ENCODE measurements at regions not wholly inside any gene's neighbourhood (a gene's known extent, or its start where the extent isn't known, plus 50 kb on each side); places are given as distances from the start of the nearest gene placed in this dataset.

DNA sequence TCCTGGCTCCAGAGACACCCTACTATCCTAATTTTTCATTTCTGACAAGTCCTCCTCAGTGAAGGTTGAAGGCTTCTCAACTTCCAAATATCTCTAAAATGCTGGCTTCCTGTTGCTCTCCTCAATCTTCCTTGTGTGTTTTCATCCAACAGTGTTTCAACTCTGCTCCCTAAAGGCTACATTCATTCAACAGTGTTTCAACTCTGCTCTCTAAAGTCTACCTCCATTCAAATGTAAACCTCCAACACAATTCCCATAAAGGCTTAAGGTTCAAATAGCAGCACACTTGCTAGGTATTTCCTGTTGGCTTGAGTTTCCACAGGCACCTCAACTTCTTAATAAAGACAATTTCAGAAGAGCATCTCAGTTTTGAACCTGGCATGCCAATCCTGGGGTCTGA is 164.8 kb downstream of the HINT1 start:
- TF ChIP-seq EZH2 (IDR thresholded peaks at IDR 0.05; ENCODE audit: borderline replicate concordance, control insufficient read depth, low read depth, low read length) (no peak), HCFC1 (IDR thresholded peaks at IDR 0.05; ENCODE audit: low read length) (no peak), FOS (IDR thresholded peaks at IDR 0.05; ENCODE audit: borderline replicate concordance, extremely low read depth, insufficient read length) (no peak), MEF2B (IDR thresholded peaks at IDR 0.05; ENCODE audit: partially characterized antibody, poor library complexity, severe bottlenecking) (no peak), PAX8 (IDR thresholded peaks at IDR 0.05) (no peak)
- TF ChIP-seq, protein P1, sequence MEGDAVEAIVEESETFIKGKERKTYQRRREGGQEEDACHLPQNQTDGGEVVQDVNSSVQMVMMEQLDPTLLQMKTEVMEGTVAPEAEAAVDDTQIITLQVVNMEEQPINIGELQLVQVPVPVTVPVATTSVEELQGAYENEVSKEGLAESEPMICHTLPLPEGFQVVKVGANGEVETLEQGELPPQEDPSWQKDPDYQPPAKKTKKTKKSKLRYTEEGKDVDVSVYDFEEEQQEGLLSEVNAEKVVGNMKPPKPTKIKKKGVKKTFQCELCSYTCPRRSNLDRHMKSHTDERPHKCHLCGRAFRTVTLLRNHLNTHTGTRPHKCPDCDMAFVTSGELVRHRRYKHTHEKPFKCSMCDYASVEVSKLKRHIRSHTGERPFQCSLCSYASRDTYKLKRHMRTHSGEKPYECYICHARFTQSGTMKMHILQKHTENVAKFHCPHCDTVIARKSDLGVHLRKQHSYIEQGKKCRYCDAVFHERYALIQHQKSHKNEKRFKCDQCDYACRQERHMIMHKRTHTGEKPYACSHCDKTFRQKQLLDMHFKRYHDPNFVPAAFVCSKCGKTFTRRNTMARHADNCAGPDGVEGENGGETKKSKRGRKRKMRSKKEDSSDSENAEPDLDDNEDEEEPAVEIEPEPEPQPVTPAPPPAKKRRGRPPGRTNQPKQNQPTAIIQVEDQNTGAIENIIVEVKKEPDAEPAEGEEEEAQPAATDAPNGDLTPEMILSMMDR (IDR thresholded peaks at IDR 0.05 in 2 of 3, conservative IDR thresholded peaks at IDR 0.05 in 1 of 3; ENCODE audit: control insufficient read depth in 2 of 3, extremely low read depth in 1 of 3, insufficient read depth in 1 of 3, low read depth in 3 of 3, low read length in 3 of 3) = no peak
- TF ChIP-seq, protein P2, sequence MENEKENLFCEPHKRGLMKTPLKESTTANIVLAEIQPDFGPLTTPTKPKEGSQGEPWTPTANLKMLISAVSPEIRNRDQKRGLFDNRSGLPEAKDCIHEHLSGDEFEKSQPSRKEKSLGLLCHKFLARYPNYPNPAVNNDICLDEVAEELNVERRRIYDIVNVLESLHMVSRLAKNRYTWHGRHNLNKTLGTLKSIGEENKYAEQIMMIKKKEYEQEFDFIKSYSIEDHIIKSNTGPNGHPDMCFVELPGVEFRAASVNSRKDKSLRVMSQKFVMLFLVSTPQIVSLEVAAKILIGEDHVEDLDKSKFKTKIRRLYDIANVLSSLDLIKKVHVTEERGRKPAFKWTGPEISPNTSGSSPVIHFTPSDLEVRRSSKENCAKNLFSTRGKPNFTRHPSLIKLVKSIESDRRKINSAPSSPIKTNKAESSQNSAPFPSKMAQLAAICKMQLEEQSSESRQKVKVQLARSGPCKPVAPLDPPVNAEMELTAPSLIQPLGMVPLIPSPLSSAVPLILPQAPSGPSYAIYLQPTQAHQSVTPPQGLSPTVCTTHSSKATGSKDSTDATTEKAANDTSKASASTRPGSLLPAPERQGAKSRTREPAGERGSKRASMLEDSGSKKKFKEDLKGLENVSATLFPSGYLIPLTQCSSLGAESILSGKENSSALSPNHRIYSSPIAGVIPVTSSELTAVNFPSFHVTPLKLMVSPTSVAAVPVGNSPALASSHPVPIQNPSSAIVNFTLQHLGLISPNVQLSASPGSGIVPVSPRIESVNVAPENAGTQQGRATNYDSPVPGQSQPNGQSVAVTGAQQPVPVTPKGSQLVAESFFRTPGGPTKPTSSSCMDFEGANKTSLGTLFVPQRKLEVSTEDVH (IDR thresholded peaks at IDR 0.05; ENCODE audit: low read depth, partially characterized antibody) = no peak
